ENCODE measurements at regions not wholly inside any gene's neighbourhood (a gene's known extent, or its start where the extent isn't known, plus 50 kb on each side); places are given as distances from the start of the nearest gene placed in this dataset.

DNA sequence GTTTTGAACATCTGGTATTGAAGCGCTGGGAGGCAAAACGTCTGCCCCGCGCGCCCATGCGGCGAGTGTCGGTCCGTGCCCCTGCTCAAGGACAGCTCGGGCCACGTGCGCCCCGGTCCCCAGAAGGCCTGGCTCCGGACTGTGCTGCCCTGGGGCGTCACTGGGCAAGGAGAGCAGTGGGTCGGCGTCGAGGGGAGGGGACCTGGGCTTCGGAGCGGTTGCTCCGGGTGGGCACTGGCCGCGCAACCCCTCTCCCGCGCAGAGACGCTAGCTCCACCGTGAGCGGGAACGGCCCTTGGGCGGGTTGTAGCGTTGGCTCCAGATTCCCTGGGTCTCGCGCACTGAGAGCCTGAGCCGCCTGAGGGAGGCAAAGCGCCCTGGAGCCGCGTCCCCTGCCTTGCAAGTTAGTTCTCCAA is 304.2 kb upstream of the HSFY2 start:
- Histone ChIP-seq H3K36me3 (ENCODE audit: control insufficient read depth, insufficient read depth, low read length) (no peaks in the 10 kb centered on the region), H3K4me1 (ENCODE audit: control insufficient read depth, insufficient read depth, low read length) (no peaks in the 10 kb centered on the region), H3K27ac (ENCODE audit: low read length) (no peak overlapping the region), H3K9me3 (ENCODE audit: control insufficient read depth, insufficient read depth, low read depth, low read length) (no peaks in the 10 kb centered on the region), H3K4me3 (ENCODE audit: low read depth in 2 of 2, low read length in 2 of 2) (no peak overlapping the region), H3K27me3 (ENCODE audit: control insufficient read depth, insufficient read depth, low read length) (no peaks in the 10 kb centered on the region)
- no TSS peak for BruUV-seq (replicated peaks)
- POLR2A ChIA-PET = no interaction called here
- no peak for TF ChIP-seq SIN3A (IDR thresholded peaks at IDR 0.05; ENCODE audit: borderline replicate concordance, insufficient read depth, low read depth, low read length)
- TF ChIP-seq POLR2AphosphoS5 (IDR thresholded peaks at IDR 0.05; ENCODE audit: low read depth, low read length) = no peak
- TF ChIP-seq, protein P1, sequence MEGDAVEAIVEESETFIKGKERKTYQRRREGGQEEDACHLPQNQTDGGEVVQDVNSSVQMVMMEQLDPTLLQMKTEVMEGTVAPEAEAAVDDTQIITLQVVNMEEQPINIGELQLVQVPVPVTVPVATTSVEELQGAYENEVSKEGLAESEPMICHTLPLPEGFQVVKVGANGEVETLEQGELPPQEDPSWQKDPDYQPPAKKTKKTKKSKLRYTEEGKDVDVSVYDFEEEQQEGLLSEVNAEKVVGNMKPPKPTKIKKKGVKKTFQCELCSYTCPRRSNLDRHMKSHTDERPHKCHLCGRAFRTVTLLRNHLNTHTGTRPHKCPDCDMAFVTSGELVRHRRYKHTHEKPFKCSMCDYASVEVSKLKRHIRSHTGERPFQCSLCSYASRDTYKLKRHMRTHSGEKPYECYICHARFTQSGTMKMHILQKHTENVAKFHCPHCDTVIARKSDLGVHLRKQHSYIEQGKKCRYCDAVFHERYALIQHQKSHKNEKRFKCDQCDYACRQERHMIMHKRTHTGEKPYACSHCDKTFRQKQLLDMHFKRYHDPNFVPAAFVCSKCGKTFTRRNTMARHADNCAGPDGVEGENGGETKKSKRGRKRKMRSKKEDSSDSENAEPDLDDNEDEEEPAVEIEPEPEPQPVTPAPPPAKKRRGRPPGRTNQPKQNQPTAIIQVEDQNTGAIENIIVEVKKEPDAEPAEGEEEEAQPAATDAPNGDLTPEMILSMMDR (IDR thresholded peaks at IDR 0.05) = no peak
- TF ChIP-seq, protein P2, sequence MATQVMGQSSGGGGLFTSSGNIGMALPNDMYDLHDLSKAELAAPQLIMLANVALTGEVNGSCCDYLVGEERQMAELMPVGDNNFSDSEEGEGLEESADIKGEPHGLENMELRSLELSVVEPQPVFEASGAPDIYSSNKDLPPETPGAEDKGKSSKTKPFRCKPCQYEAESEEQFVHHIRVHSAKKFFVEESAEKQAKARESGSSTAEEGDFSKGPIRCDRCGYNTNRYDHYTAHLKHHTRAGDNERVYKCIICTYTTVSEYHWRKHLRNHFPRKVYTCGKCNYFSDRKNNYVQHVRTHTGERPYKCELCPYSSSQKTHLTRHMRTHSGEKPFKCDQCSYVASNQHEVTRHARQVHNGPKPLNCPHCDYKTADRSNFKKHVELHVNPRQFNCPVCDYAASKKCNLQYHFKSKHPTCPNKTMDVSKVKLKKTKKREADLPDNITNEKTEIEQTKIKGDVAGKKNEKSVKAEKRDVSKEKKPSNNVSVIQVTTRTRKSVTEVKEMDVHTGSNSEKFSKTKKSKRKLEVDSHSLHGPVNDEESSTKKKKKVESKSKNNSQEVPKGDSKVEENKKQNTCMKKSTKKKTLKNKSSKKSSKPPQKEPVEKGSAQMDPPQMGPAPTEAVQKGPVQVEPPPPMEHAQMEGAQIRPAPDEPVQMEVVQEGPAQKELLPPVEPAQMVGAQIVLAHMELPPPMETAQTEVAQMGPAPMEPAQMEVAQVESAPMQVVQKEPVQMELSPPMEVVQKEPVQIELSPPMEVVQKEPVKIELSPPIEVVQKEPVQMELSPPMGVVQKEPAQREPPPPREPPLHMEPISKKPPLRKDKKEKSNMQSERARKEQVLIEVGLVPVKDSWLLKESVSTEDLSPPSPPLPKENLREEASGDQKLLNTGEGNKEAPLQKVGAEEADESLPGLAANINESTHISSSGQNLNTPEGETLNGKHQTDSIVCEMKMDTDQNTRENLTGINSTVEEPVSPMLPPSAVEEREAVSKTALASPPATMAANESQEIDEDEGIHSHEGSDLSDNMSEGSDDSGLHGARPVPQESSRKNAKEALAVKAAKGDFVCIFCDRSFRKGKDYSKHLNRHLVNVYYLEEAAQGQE (IDR thresholded peaks at IDR 0.05; ENCODE audit: insufficient read depth in 1 of 2, low read depth in 2 of 2, low read length in 1 of 2) = no peak
- no peak for TF ChIP-seq TCF7L2 (IDR thresholded peaks at IDR 0.05; ENCODE audit: low read depth, low read length)
- CTCF ChIA-PET = no interaction called here
- DNase-seq (ENCODE audit: low read depth, low spot score) (no peak), ATAC-seq (no peak)
- in situ Hi-C loops (cut with HindIII; ENCODE audit: low pct_unique_long_range_greater_than_20kb, low sequenced_read_pairs) (no loop called here), intact Hi-C loops (cut with micrococcal nuclease; ENCODE audit: unreplicated experiment) (no loop called here)

DNA sequence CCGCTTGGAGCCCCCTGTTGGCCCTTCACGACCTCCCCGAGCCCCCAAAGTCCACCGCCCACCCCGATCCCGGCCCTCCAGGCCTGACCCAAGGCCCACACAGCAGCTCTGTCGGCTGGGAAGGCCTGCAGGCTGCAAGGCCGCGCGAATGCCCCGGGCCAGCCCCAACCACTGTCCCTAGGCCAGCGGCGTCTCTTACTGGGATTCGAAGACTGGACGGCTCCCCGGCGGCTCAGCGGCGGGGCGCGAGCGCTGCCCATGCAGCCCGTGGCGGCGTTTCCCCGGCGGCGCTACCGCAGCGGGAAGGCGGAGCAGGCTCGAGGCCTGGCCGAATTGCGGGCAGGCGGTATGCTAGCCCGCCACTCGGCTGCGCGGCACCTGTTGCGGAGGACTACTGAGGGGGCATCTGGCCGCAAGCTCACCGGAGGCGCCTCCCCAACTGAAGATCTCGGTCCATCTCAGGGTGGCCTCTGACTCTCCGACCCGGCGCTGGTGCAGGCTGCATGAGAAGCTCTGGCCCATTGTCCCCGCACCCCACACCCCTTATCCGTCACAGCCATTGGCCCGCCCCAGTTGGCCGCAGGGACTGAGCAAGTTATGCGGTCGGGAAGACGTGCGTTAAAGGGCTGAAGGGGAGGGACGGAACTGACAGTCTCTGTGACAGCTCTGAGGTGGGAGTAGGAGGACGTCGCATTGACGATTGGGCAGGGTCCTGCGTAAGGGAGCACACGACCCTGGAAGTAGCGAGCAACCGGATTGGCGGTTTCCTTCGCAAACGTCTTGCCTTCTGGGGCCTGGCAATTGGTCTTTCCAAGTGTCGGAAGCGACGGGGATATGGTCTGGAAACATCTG is 303.5 kb upstream of the HSFY2 start:
- ATAC-seq (no peak), DNase-seq (ENCODE audit: low read depth, low spot score) (no peak)
- BruUV-seq (replicated peaks) = no TSS peak
- POLR2A ChIA-PET = no interaction called here
- CTCF ChIA-PET = no interaction called here
- intact Hi-C loops (cut with micrococcal nuclease; ENCODE audit: unreplicated experiment) (no loop called here), in situ Hi-C loops (cut with HindIII; ENCODE audit: low pct_unique_long_range_greater_than_20kb, low sequenced_read_pairs) (no loop called here)
- TF ChIP-seq TCF7L2 (IDR thresholded peaks at IDR 0.05; ENCODE audit: low read depth, low read length) (no peak), POLR2AphosphoS5 (IDR thresholded peaks at IDR 0.05; ENCODE audit: low read depth, low read length) (no peak), SIN3A (IDR thresholded peaks at IDR 0.05; ENCODE audit: borderline replicate concordance, insufficient read depth, low read depth, low read length) (no peak)
- TF ChIP-seq, protein P2 (IDR thresholded peaks at IDR 0.05; ENCODE audit: insufficient read depth in 1 of 2, low read depth in 2 of 2, low read length in 1 of 2) = no peak
- TF ChIP-seq, protein P1 (IDR thresholded peaks at IDR 0.05) = no peak
- no peaks in the 10 kb centered on the region for H3K36me3 ChIP-seq (ENCODE audit: control insufficient read depth, insufficient read depth, low read length)
- H3K27me3 ChIP-seq (ENCODE audit: control insufficient read depth, insufficient read depth, low read length) = no peaks in the 10 kb centered on the region
- H3K4me3 ChIP-seq (ENCODE audit: low read depth in 2 of 2, low read length in 2 of 2) = no peak overlapping the region
- no peaks in the 10 kb centered on the region for H3K4me1 ChIP-seq (ENCODE audit: control insufficient read depth, insufficient read depth, low read length)
- H3K9me3 ChIP-seq (ENCODE audit: control insufficient read depth, insufficient read depth, low read depth, low read length) = no peaks in the 10 kb centered on the region
- no peak overlapping the region for H3K27ac ChIP-seq (ENCODE audit: low read length)
